NCI-H1105 (cell line): ENCODE measurements at regions not wholly inside any gene's neighbourhood (a gene's known extent, or its start where the extent isn't known, plus 50 kb on each side); places are given as distances from the start of the nearest gene placed in this dataset.

Experiments
- DNase-seq: peaks from one replicate; lab custom pipeline; 2025; lab: John Stamatoyannopoulos, UW

DNA sequence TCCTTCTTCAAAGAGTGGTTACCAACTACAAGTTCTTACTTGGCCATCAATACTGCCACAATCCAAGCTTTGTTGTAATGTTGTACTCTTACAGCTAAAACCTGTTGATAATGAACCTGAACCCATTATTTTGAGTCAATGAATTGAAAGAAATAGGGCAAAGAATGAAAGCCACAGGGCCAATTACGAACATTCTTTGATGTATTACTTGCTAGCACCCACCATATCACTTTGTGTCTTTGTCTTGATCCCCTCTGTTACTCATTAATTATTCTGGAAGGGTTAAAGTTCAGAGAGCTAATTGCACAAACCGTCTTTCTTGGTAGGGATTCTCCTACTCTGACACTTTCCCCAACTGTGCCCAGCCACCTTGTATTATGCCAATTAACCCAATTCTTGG lies 53.2 kb upstream of the TFEC start:
- no peak for DNase-seq

DNA sequence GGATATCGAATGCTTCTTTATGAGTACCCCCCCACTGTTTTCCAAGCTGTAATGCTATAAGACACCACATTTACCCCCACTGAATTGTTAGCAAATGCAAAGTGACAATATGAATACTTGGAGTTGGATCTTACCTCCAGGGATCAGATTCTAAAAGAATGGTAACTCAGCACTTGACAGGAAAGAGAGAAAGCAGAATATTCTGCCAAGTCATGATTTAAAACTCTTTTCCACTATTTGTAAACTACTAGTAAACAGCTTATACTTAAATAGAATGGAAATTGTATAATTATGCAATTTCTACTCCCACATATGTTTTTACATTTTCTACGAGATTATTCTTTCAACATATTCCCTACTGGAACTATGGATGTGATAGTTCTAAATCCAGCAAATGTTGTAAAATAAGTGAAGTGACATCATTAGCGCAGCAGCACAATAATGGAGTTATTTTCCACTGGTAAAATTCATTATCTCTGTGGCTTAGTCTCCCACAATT lies 56.0 kb upstream of the TFEC start:
- no peak for DNase-seq

DNA sequence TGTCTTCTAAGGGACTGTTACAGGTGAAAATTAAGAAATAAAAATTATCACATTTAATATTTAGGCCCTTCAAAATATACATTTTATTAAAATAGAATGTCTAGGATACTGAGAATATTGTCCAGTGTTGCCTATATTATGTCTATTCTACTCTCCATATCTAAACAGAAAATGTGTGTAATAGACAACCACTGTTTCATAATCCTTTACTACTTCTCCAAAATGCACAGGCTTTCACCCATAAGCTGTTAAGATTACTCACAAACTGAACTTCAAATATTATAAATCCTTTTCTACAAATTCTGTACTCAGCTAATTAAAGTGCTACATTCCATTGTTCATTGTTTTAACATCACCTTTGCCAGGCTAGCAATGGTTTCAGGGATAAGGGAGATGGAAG lies 56.7 kb upstream of the TFEC start:
- no peak for DNase-seq

GRCh38 chr7:116087984-116088383 lies 57.4 kb upstream of the TFEC start:
- no peak for DNase-seq

GRCh38 chr7:116089293-116089692 lies 58.7 kb upstream of the TFEC start:
- no peak for DNase-seq

DNA sequence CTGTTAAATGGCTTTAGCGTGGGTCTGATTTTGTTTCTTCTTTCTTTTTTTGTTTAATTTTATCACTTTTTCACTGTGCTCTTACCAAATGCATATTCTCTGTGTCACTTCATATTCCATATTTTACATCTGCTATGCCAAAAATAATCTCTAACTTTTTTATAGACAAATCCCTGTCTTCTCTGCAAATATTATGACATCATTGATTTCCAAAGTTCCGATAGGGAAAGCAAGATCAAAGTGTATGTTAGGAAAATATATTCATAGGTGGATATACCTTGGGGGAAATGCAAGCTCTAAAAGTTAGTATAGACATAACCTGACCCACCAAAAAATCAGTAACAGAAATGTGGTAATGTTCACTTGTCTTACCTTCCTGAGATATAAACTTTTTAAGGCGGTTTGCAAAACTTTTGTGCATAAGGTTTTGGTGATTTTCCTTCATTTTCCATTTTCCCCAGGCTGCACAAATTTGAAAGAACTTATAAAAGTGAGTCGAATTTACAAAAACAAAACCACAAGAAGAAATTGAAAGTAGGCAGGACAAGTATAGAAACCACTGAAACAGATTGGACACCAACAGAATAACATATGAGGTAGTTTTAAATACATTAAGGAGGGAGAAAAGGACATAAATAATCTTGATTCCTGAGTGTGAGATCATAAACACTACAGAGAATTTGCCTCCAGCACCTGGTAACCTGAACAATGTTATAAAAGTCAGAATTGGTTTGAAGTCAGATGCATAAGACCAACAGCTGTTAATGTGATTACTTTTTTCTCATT lies 63.1 kb upstream of the TFEC start:
- DNase-seq: no peak

DNA sequence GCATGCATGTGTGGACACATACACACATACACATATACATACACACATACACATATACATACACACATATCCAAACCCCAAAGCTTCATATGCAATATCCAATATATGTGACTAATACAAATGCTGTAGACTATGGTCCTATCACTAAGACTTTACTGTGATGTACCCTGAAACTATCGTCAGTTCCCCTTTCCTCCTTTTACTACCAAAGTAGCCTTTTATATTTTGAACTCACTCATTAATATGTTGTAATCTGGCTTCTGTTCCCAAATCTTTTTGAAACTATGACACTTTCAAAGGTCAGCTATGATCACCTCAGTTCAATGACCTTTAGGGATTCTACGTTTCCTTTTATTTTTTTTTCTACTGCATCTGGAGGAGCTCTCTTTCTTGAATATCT lies 64.8 kb upstream of the TFEC start:
- no peak for DNase-seq

- no peak for DNase-seq
Observed at GRCh38 chr7:116097365-116098009, 66.9 kb upstream of the TFEC start.

DNA sequence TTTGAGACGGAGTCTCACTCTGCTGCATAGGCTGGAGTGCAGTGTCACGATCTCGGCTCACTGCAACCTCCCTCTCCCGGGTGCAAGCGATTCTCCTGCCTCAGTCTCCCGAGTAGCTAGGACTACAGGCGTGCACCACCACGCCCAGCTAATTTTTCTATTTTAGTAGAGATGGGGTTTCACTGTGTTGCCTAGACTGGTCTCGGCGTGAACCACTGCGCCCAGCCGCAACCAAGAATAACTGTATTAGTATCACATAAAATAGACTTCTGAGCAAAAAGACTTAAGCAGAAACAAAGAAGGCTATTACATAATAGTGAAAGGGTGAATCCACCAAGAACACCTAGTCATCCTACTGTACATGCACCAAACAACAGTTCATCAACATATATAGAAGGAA lies 67.6 kb upstream of the TFEC start:
- no peak for DNase-seq

GRCh38 chr7:116100626-116101025 lies 70.1 kb upstream of the TFEC start:
- DNase-seq: no peak

DNA sequence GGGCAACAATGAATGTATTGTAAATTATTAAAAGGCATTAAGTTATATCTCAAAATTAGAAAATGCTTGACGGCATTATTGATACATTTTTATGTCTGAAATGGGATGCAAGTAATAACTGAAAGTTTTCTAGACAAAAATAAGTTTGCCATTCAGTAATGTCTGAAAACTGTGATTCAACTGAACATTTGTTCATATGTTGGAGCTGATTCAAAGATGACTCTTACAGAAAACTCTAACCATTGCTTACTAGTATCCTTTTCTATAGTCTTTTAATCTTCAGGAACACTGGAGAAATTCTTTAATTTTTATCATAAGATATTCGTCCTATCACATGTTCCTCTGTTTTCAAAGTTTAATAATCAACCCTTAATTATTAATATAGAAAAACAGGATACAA lies 71.1 kb upstream of the TFEC start:
- no peak for DNase-seq

- no peak for DNase-seq
Observed at GRCh38 chr7:116111475-116111874, 80.9 kb upstream of the TFEC start.

GRCh38 chr7:116113310-116113709 lies 82.7 kb upstream of the TFEC start:
- no peak for DNase-seq

DNA sequence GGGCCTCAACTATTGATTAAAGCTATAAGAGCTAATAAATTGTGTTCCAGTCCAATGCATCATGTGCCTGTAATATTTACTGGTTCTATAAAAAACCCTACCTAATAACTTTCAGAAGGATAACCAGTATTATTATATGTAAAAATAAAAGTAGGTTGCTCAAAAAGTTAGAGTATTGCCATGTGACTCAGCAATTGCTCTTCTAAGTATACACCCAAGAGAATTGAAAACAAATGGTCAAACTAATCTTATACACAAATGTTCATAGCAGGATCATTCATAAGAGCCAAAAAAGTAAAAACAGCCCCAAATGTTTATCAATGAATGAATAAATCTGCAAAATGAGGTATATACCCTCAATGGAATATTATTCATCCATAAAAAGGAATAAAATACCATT lies 89.5 kb upstream of the TES start:
- no peak for DNase-seq

GRCh38 chr7:116122972-116123595 lies 87.3 kb upstream of the TES start:
- peak; percentile 5 for DNase-seq

DNA sequence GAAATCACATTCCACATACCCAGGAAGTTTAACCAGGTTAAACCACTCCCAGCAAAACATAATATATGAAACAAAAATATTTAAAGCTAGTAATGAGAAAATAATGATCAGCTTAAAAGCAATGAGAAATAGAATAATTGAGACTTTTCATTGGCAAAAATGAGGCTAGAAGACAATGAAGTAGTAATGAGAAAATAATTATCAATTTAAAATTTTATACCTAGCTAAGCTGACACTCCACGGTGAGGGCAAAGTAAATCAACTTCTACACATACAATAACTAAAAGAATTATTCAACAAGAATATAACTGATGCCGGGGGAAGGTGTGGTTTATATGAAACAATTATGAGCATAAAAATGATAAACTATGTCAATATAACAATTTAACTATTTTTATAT lies 82.2 kb upstream of the TES start:
- no peak for DNase-seq

DNA sequence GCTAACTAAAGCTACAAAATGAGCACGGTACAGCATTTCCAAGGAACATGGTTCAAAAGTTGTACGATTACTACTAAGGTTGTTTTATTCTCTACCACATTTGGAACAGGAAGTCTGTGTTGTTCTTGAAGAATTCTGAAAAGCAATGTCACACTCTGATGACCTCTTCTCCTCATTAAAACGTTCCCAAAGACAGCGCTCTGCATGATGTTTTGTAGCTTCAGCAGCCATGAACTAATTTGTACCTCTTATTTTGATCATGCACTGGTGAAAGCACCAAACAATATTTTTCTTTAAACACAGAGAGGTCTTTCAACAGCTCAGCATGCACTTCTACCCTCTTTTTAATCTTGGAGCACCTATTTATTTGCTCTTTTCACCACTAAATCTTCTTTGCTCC lies 75.0 kb upstream of the TES start:
- DNase-seq: no peak

DNA sequence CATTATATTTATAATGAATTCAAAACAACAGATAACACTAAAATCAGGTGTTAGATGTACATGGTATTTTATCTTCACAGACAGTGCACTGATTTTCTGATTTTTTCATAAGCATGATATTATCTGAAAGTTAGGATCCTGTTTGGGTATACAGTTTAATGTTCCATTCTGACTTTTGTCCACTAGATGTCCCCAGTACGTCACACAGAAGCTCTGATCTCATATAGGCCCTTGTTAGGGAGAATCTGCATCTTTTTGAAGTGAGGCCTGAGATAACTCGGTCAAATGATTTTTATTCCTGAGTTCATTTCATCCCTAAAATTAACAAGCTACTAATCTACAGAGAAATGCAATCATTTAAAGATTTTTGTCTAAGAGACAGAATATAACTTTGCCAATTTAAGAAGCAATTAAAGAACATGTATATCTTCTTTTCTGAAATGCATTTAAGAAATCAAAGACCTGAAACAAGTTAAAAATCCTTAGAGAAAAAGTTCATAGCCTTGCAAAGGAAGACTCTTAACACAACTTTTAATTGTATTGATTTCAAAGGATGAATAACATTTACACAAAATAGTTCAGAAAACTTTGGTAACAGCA lies 72.0 kb upstream of the TES start:
- DNase-seq: peak; percentile 28

GRCh38 chr7:116139007-116139406 lies 71.3 kb upstream of the TES start:
- DNase-seq: no peak

GRCh38 chr7:116139807-116140206 lies 70.5 kb upstream of the TES start:
- no peak for DNase-seq

GRCh38 chr7:116142374-116142773 lies 68.0 kb upstream of the TES start:
- DNase-seq: no peak

DNA sequence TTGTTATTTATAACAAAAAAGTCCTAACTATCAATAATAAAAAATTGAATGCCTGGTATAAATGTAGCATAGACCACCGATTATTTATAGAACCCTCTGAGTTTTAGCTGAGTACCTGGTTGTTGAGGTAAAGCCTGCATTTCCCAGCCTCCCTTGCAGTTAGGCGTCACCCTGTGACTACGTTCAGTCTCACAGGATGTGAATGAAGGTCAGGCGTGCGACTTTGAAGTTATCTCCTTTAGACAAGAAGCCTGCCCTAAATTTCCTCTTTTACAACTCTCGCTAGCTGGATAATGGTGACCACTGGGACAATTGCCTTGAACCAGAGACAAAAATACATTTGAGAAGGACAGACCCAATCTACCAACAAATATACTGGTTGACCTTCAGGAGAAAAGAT lies 67.5 kb upstream of the TES start:
- no peak for DNase-seq
